ENCODE measurements at regions not wholly inside any gene's neighbourhood (a gene's known extent, or its start where the extent isn't known, plus 50 kb on each side); places are given as distances from the start of the nearest gene placed in this dataset.

GRCh38 chr2:143935482-143935752 lies 584.5 kb downstream of the ZEB2 start:
- Histone ChIP-seq H3K4me3 (ENCODE audit: low read depth, low read length) (no peak overlapping the region), H3K9me3 (ENCODE audit: control insufficient read depth, insufficient read depth, low read depth, low read length) (no peaks in the 10 kb centered on the region), H3K4me1 (ENCODE audit: control insufficient read depth, insufficient read depth, low read length) (no peaks in the 10 kb centered on the region), H3K27ac (ENCODE audit: extremely low read depth, low read depth, low read length) (no peak overlapping the region), H3K36me3 (ENCODE audit: control insufficient read depth in 2 of 2, insufficient read depth in 1 of 2, low read length in 2 of 2) (no peaks in the 10 kb centered on the region)
- POLR2A ChIA-PET, result no interaction called here
- CTCF ChIA-PET, result no interaction called here
- no peak for TF ChIP-seq ZBTB10 (tag by site-specific recombination; IDR thresholded peaks at IDR 0.05)
- no peak for TF ChIP-seq GFI1B (tag by site-specific recombination; IDR thresholded peaks at IDR 0.05)
- TF ChIP-seq OSR2 (tag by site-specific recombination; IDR thresholded peaks at IDR 0.05), result no peak
- TF ChIP-seq BCL11A (tag by site-specific recombination; IDR thresholded peaks at IDR 0.05; ENCODE audit: low read depth), result no peak
- no peak for TF ChIP-seq ZSCAN30 (tag by site-specific recombination; IDR thresholded peaks at IDR 0.05)
- TF ChIP-seq ZNF140 (tag by site-specific recombination; IDR thresholded peaks at IDR 0.05), result no peak
- no peak for TF ChIP-seq ZBTB49 (tag by site-specific recombination; IDR thresholded peaks at IDR 0.05; ENCODE audit: low read depth)
- no peak for TF ChIP-seq ATF2 (tag by site-specific recombination; IDR thresholded peaks at IDR 0.05; ENCODE audit: low read depth)
- TF ChIP-seq HIC1 (tag by site-specific recombination; IDR thresholded peaks at IDR 0.05), result no peak
- TF ChIP-seq ZNF837 (tag by site-specific recombination; IDR thresholded peaks at IDR 0.05), result no peak
- TF ChIP-seq ZBTB26 (tag by site-specific recombination; optimal IDR thresholded peaks at IDR 0.05), result no peak
- TF ChIP-seq ZNF654 (tag by site-specific recombination; IDR thresholded peaks at IDR 0.05; ENCODE audit: low read depth), result no peak
- no peak for TF ChIP-seq ZNF157 (tag by site-specific recombination; IDR thresholded peaks at IDR 0.05)
- TF ChIP-seq ZNF600 (tag by site-specific recombination; IDR thresholded peaks at IDR 0.05), result no peak
- no peak for TF ChIP-seq ZNF501 (tag by site-specific recombination; IDR thresholded peaks at IDR 0.05)
- no peak for TF ChIP-seq ZNF561 (tag by site-specific recombination; IDR thresholded peaks at IDR 0.05; ENCODE audit: borderline replicate concordance)
- no peak for TF ChIP-seq ZNF624 (tag by site-specific recombination; IDR thresholded peaks at IDR 0.05)
